SKM-1 (cell line): ENCODE measurements at regions not wholly inside any gene's neighbourhood (a gene's known extent, or its start where the extent isn't known, plus 50 kb on each side); places are given as distances from the start of the nearest gene placed in this dataset.

ENCODE experiments used
- DNase-seq: peaks from one replicate; lab custom pipeline; 2025; ENCODE audit not compliant: unreplicated experiment; lab: John Stamatoyannopoulos, UW

GRCh38 chr11:15764326-15764725 is 592.0 kb downstream of the SOX6 start:
- no peak for DNase-seq

GRCh38 chr11:15764948-15765347 is 591.4 kb downstream of the SOX6 start:
- DNase-seq, result no peak

GRCh38 chr11:15765530-15765929 is 590.8 kb downstream of the SOX6 start:
- DNase-seq, result no peak

- DNase-seq, result no peak
Measured at GRCh38 chr11:15768321-15768720, 588.0 kb downstream of the SOX6 start.

- DNase-seq, result no peak
Measured at GRCh38 chr11:15769203-15769602, 587.1 kb downstream of the SOX6 start.

GRCh38 chr11:15770798-15771414 is 585.4 kb downstream of the SOX6 start:
- peak; percentile 3 for DNase-seq

- DNase-seq, result no peak
Measured at GRCh38 chr11:15772547-15772946, 583.8 kb downstream of the SOX6 start.

GRCh38 chr11:15772981-15773380 is 583.4 kb downstream of the SOX6 start:
- no peak for DNase-seq

- no peak for DNase-seq
Measured at GRCh38 chr11:15773476-15774387, 582.6 kb downstream of the SOX6 start.

GRCh38 chr11:15774388-15774939 is 581.9 kb downstream of the SOX6 start:
- no peak for DNase-seq

- DNase-seq, result no peak
Measured at GRCh38 chr11:15775015-15775541, 581.3 kb downstream of the SOX6 start.

GRCh38 chr11:15775797-15776196 is 580.5 kb downstream of the SOX6 start:
- DNase-seq, result no peak

- DNase-seq, result no peak
Measured at GRCh38 chr11:15776366-15776765, 580.0 kb downstream of the SOX6 start.

- DNase-seq, result no peak
Measured at GRCh38 chr11:15779518-15779917, 576.8 kb downstream of the SOX6 start.

GRCh38 chr11:15780382-15780781 is 576.0 kb downstream of the SOX6 start:
- DNase-seq, result no peak

GRCh38 chr11:15780837-15781236 is 575.5 kb downstream of the SOX6 start:
- DNase-seq, result no peak

GRCh38 chr11:15783619-15784018 is 572.7 kb downstream of the SOX6 start:
- DNase-seq, result no peak

- no peak for DNase-seq
Measured at GRCh38 chr11:15793043-15793996, 563.0 kb downstream of the SOX6 start.

- DNase-seq, result no peak
Measured at GRCh38 chr11:15794361-15795150, 561.8 kb downstream of the SOX6 start.

- no peak for DNase-seq
Measured at GRCh38 chr11:15795378-15795777, 561.0 kb downstream of the SOX6 start.
